Memory B cell (primary cell): ENCODE measurements at regions not wholly inside any gene's neighbourhood (a gene's known extent, or its start where the extent isn't known, plus 50 kb on each side); places are given as distances from the start of the nearest gene placed in this dataset.

Experiments used
- ATAC-seq: fragments of 150-1000 bp; cut with Tn5 transposase; 2 replicates; pipeline ENCODE4 v1.10.0; 2021; ENCODE audit warnings: low read depth, mild to moderate bottlenecking, moderate library complexity
- DNase-seq, 2 donors: peaks; one replicate each; pipeline ENCODE4 v3.0.0; 2022; ENCODE audit warnings: low spot score in 2 of 2
- H3K27ac Mint-ChIP-seq: one replicate; pipeline ENCODE4 v1.8.0; 2022; ENCODE audit warnings: mild to moderate bottlenecking, moderate library complexity, mixed read lengths
- H3K27me3 Mint-ChIP-seq: one replicate; pipeline ENCODE4 v1.8.0; 2022; ENCODE audit warnings: mixed read lengths
- H3K36me3 Mint-ChIP-seq: one replicate; pipeline ENCODE4 v1.8.0; 2022; ENCODE audit warnings: mild to moderate bottlenecking, mixed read lengths
- H3K4me1 Mint-ChIP-seq: one replicate; pipeline ENCODE4 v1.8.0; 2022; ENCODE audit warnings: mixed read lengths
- H3K4me3 Mint-ChIP-seq: one replicate; pipeline ENCODE4 v1.8.0; 2022; ENCODE audit warnings: mild to moderate bottlenecking, moderate library complexity, mixed read lengths
- H3K9me3 Mint-ChIP-seq: one replicate; pipeline ENCODE4 v1.8.0; 2022; ENCODE audit warnings: mixed read lengths

GRCh38 chr3:82276992-82277391 is 515.5 kb upstream of the GBE1 start:
- peaks cover 3% of the 10 kb centered on the region for H3K9me3 Mint-ChIP-seq
- ATAC-seq (no peak), DNase-seq (no peak)
- H3K4me3 Mint-ChIP-seq: no peak overlapping the region
- H3K27ac Mint-ChIP-seq: no peak overlapping the region
- H3K27me3 Mint-ChIP-seq: no peaks in the 10 kb centered on the region
- no peaks in the 10 kb centered on the region for H3K36me3 Mint-ChIP-seq
- no peaks in the 10 kb centered on the region for H3K4me1 Mint-ChIP-seq

- Mint-ChIP-seq H3K36me3 (no peaks in the 10 kb centered on the region), H3K27me3 (no peaks in the 10 kb centered on the region), H3K4me3 (no peak overlapping the region), H3K4me1 (no peaks in the 10 kb centered on the region), H3K27ac (no peak overlapping the region), H3K9me3 (peaks cover 8% of the 10 kb centered on the region)
- no peak for ATAC-seq
- no peak for DNase-seq
These were observed 513.5 kb upstream of the GBE1 start for GRCh38 chr3:82274897-82275296.

GRCh38 chr3:82265747-82266146 is 504.3 kb upstream of the GBE1 start:
- no peak for DNase-seq
- Mint-ChIP-seq H3K4me1 (no peaks in the 10 kb centered on the region), H3K4me3 (no peak overlapping the region), H3K36me3 (no peaks in the 10 kb centered on the region), H3K27ac (no peak overlapping the region), H3K9me3 (peaks cover 12% of the 10 kb centered on the region), H3K27me3 (no peaks in the 10 kb centered on the region)
- ATAC-seq: no peak

- Mint-ChIP-seq H3K9me3 (peaks cover 3% of the 10 kb centered on the region), H3K4me3 (no peak overlapping the region), H3K4me1 (no peaks in the 10 kb centered on the region), H3K27me3 (no peaks in the 10 kb centered on the region), H3K36me3 (no peaks in the 10 kb centered on the region), H3K27ac (no peak overlapping the region)
- DNase-seq (no peak), ATAC-seq (no peak)
These were observed 500.7 kb upstream of the GBE1 start for GRCh38 chr3:82262193-82262592.

- no peaks in the 10 kb centered on the region for H3K27me3 Mint-ChIP-seq
These were observed 500.2 kb upstream of the GBE1 start for GRCh38 chr3:82261637-82262036.

GRCh38 chr3:82261013-82261412 is 499.6 kb upstream of the GBE1 start:
- ATAC-seq (no peak), DNase-seq (no peak)
- no peak overlapping the region for H3K4me3 Mint-ChIP-seq
- H3K4me1 Mint-ChIP-seq: no peaks in the 10 kb centered on the region
- peaks cover 3% of the 10 kb centered on the region for H3K9me3 Mint-ChIP-seq
- no peaks in the 10 kb centered on the region for H3K36me3 Mint-ChIP-seq
- no peak overlapping the region for H3K27ac Mint-ChIP-seq
- H3K27me3 Mint-ChIP-seq: no peaks in the 10 kb centered on the region

More at GRCh38 chr3:82261637-82262036, 500.2 kb upstream of the GBE1 start:
- H3K4me1 Mint-ChIP-seq: no peaks in the 10 kb centered on the region
- peaks cover 3% of the 10 kb centered on the region for H3K9me3 Mint-ChIP-seq
- ATAC-seq (no peak), DNase-seq (no peak)
- no peaks in the 10 kb centered on the region for H3K36me3 Mint-ChIP-seq
- no peak overlapping the region for H3K27ac Mint-ChIP-seq
- no peak overlapping the region for H3K4me3 Mint-ChIP-seq

- no peaks in the 10 kb centered on the region for H3K36me3 Mint-ChIP-seq
- no peak overlapping the region for H3K4me3 Mint-ChIP-seq
- H3K27ac Mint-ChIP-seq: no peak overlapping the region
- H3K4me1 Mint-ChIP-seq: no peaks in the 10 kb centered on the region
- peaks cover 3% of the 10 kb centered on the region for H3K9me3 Mint-ChIP-seq
- no peak for DNase-seq
- H3K27me3 Mint-ChIP-seq: no peaks in the 10 kb centered on the region
- no peak for ATAC-seq
These were observed 498.5 kb upstream of the GBE1 start for GRCh38 chr3:82259994-82260393.

- Mint-ChIP-seq H3K27ac (no peak overlapping the region), H3K4me3 (no peak overlapping the region), H3K27me3 (no peaks in the 10 kb centered on the region), H3K9me3 (peaks cover 6% of the 10 kb centered on the region), H3K4me1 (no peaks in the 10 kb centered on the region), H3K36me3 (no peaks in the 10 kb centered on the region)
- DNase-seq: no peak
- no peak for ATAC-seq
These were observed 478.9 kb upstream of the GBE1 start for GRCh38 chr3:82240322-82240721.

GRCh38 chr3:82236257-82236656 is 474.8 kb upstream of the GBE1 start:
- ATAC-seq: no peak
- Mint-ChIP-seq H3K4me1 (no peaks in the 10 kb centered on the region), H3K36me3 (no peaks in the 10 kb centered on the region), H3K4me3 (no peak overlapping the region), H3K9me3 (peaks cover 5% of the 10 kb centered on the region), H3K27ac (no peak overlapping the region), H3K27me3 (no peaks in the 10 kb centered on the region)
- no peak for DNase-seq

GRCh38 chr3:82229397-82229796 is 468.0 kb upstream of the GBE1 start:
- Mint-ChIP-seq H3K9me3 (peaks cover 3% of the 10 kb centered on the region), H3K36me3 (no peaks in the 10 kb centered on the region), H3K4me3 (no peak overlapping the region), H3K27me3 (no peaks in the 10 kb centered on the region), H3K4me1 (peaks cover 4% of the 10 kb centered on the region), H3K27ac (no peak overlapping the region)
- ATAC-seq (no peak), DNase-seq (no peak)

- Mint-ChIP-seq H3K36me3 (no peaks in the 10 kb centered on the region), H3K4me3 (no peak overlapping the region), H3K4me1 (peaks cover 3% of the 10 kb centered on the region), H3K9me3 (peaks cover 5% of the 10 kb centered on the region), H3K27ac (no peak overlapping the region), H3K27me3 (no peaks in the 10 kb centered on the region)
- no peak for ATAC-seq
- no peak for DNase-seq
These were observed 463.2 kb upstream of the GBE1 start for GRCh38 chr3:82224661-82225060.

- Mint-ChIP-seq H3K27ac (no peak overlapping the region), H3K4me3 (no peak overlapping the region), H3K27me3 (no peaks in the 10 kb centered on the region), H3K36me3 (no peaks in the 10 kb centered on the region), H3K9me3 (peaks cover 4% of the 10 kb centered on the region), H3K4me1 (no peaks in the 10 kb centered on the region)
- ATAC-seq: no peak
- DNase-seq: no peak
These were observed 461.0 kb upstream of the GBE1 start for GRCh38 chr3:82222401-82222800.

- ATAC-seq (no peak), DNase-seq (no peak)
- H3K27me3 Mint-ChIP-seq: no peaks in the 10 kb centered on the region
- peaks cover 6% of the 10 kb centered on the region for H3K9me3 Mint-ChIP-seq
- H3K4me3 Mint-ChIP-seq: no peak overlapping the region
- H3K4me1 Mint-ChIP-seq: no peaks in the 10 kb centered on the region
- no peak overlapping the region for H3K27ac Mint-ChIP-seq
- H3K36me3 Mint-ChIP-seq: no peaks in the 10 kb centered on the region
These were observed 456.1 kb upstream of the GBE1 start for GRCh38 chr3:82217571-82217970.

GRCh38 chr3:82208002-82208710 is 446.7 kb upstream of the GBE1 start:
- DNase-seq (no peak), ATAC-seq (no peak)
- no peaks in the 10 kb centered on the region for H3K27me3 Mint-ChIP-seq
- H3K4me1 Mint-ChIP-seq: no peaks in the 10 kb centered on the region
- no peak overlapping the region for H3K4me3 Mint-ChIP-seq
- H3K9me3 Mint-ChIP-seq: peaks cover 9% of the 10 kb centered on the region
- no peaks in the 10 kb centered on the region for H3K36me3 Mint-ChIP-seq
- no peak overlapping the region for H3K27ac Mint-ChIP-seq

GRCh38 chr3:82202269-82202668 is 440.8 kb upstream of the GBE1 start:
- no peaks in the 10 kb centered on the region for H3K36me3 Mint-ChIP-seq
- H3K9me3 Mint-ChIP-seq: peaks cover 4% of the 10 kb centered on the region
- no peak for DNase-seq
- no peak overlapping the region for H3K27ac Mint-ChIP-seq
- H3K27me3 Mint-ChIP-seq: no peaks in the 10 kb centered on the region
- H3K4me1 Mint-ChIP-seq: no peaks in the 10 kb centered on the region
- H3K4me3 Mint-ChIP-seq: no peak overlapping the region
- no peak for ATAC-seq
